ENCODE measurements at regions not wholly inside any gene's neighbourhood (a gene's known extent, or its start where the extent isn't known, plus 50 kb on each side); places are given as distances from the start of the nearest gene placed in this dataset.

DNA sequence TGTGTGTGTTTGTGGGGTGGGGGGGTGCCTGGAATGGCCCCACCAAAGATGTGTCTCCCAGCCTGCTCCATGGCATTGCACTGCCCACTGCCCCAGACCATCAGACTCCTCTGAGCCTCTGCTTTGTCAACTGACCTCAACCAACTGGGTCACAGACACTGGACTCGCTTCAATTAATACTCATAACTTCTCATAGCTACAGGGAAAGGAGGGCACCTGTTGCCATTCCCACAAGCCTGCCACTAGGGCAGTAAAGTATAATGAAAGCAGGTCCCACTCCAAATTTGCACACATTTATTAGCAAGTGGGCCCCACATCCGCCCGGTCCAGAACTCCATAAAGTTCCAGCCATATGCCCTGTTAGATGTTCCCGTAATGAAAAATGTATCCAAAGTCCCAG is 70.5 kb upstream of the PRDM11 start:
- FAIRE-seq, result no peak
- DNase-seq (ENCODE audit: insufficient read length, low spot score), result no peak
- TF ChIP-seq SPI1 (IDR thresholded peaks at IDR 0.05; ENCODE audit: low read depth, low read length) (no peak), TAF1 (IDR thresholded peaks at IDR 0.05; ENCODE audit: low read depth, low read length) (no peak), PAX5 (IDR thresholded peaks at IDR 0.05; ENCODE audit: insufficient read depth, low read length, severe bottlenecking) (no peak), POLR2A (IDR thresholded peaks at IDR 0.05; ENCODE audit: low read depth, low read length) (no peak), POU2F2 (IDR thresholded peaks at IDR 0.05; ENCODE audit: low read depth, low read length) (no peak), POLR2AphosphoS5 (IDR thresholded peaks at IDR 0.05; ENCODE audit: low read depth, low read length) (no peak)

GRCh38 chr11:45076761-45077160 is 69.7 kb upstream of the PRDM11 start:
- DNase-seq (ENCODE audit: insufficient read length, low spot score) (no peak), FAIRE-seq (no peak)
- no peak for TF ChIP-seq PAX5 (IDR thresholded peaks at IDR 0.05; ENCODE audit: insufficient read depth, low read length, severe bottlenecking)
- TF ChIP-seq POU2F2 (IDR thresholded peaks at IDR 0.05; ENCODE audit: low read depth, low read length), result no peak
- no peak for TF ChIP-seq POLR2A (IDR thresholded peaks at IDR 0.05; ENCODE audit: low read depth, low read length)
- TF ChIP-seq SPI1 (IDR thresholded peaks at IDR 0.05; ENCODE audit: low read depth, low read length), result no peak
- TF ChIP-seq TAF1 (IDR thresholded peaks at IDR 0.05; ENCODE audit: low read depth, low read length), result no peak
- TF ChIP-seq POLR2AphosphoS5 (IDR thresholded peaks at IDR 0.05; ENCODE audit: low read depth, low read length), result no peak

DNA sequence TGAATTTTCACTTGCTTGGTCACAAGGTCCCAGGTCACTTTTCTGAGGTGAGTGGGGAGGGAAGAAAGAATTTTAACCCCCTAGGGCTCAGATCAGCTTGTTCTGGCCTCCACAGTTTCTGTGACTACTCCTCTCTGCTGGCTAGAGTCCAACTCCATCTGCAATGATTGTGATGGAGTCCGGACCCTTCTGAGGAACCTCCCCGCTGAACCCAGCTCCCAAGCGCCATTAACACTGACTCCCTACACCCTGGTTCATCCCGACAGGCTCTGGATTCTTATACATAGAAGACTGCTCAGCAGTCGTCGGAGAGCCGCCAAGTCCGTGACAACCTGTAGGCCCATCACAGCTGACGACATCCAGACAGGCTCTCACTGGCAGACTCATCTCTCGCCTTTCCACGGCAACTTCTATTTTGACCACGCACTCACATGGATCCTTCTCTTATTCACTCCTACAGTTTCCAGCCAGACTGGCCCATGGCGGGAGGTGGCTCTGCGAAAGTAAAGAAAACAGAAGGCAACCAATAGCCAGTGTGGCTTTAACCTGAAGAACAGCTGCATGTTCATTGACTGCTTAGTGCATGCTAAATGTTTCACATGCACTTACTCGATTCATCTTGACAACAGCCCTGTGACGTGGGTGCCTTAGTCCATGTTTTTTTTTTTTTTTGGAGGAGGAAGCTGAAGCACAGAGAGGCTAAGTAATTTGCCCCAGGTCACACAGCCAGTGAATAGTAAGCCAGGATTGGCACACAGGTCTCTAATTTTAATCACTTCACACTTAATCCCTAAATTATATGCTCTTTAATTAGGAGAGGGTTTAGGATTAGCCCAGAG is 68.0 kb upstream of the PRDM11 start:
- no peak for TF ChIP-seq PAX5 (IDR thresholded peaks at IDR 0.05; ENCODE audit: insufficient read depth, low read length, severe bottlenecking)
- TF ChIP-seq TAF1 (IDR thresholded peaks at IDR 0.05; ENCODE audit: low read depth, low read length), result no peak
- TF ChIP-seq POU2F2 (IDR thresholded peaks at IDR 0.05; ENCODE audit: low read depth, low read length), result no peak
- no peak for TF ChIP-seq POLR2A (IDR thresholded peaks at IDR 0.05; ENCODE audit: low read depth, low read length)
- no peak for TF ChIP-seq SPI1 (IDR thresholded peaks at IDR 0.05; ENCODE audit: low read depth, low read length)
- TF ChIP-seq POLR2AphosphoS5 (IDR thresholded peaks at IDR 0.05; ENCODE audit: low read depth, low read length), result no peak
- FAIRE-seq (no peak), DNase-seq (ENCODE audit: insufficient read length, low spot score) (no peak)

- no peak for DNase-seq (ENCODE audit: insufficient read length, low spot score)
- FAIRE-seq, result no peak
- TF ChIP-seq SPI1 (IDR thresholded peaks at IDR 0.05; ENCODE audit: low read depth, low read length) (no peak), TAF1 (IDR thresholded peaks at IDR 0.05; ENCODE audit: low read depth, low read length) (no peak), POLR2AphosphoS5 (IDR thresholded peaks at IDR 0.05; ENCODE audit: low read depth, low read length) (no peak), POU2F2 (IDR thresholded peaks at IDR 0.05; ENCODE audit: low read depth, low read length) (no peak), PAX5 (IDR thresholded peaks at IDR 0.05; ENCODE audit: insufficient read depth, low read length, severe bottlenecking) (no peak)
Measured at GRCh38 chr11:45079075-45079444, 67.4 kb upstream of the PRDM11 start.

DNA sequence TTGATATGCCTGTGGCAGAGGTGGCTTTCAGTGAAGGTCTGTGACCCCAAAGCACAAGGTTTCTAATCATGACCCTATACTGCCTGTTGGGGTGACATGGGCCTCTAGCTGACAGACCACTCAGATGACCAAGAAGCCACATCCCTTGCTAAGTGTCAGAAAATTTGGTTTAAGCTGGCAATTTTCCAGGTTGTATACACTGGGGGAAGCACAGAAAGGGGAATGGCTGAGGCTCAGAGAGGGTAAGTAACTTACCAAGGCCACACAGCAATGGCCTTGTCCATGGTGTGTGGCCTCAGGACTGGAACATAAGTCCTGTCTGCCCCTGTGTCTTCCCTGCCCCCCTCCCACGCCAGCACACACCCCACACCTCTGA is 66.9 kb upstream of the PRDM11 start:
- FAIRE-seq, result peak; percentile 69
- TF ChIP-seq PAX5 (IDR thresholded peaks at IDR 0.05; ENCODE audit: insufficient read depth, low read length, severe bottlenecking), result no peak
- TF ChIP-seq POLR2AphosphoS5 (IDR thresholded peaks at IDR 0.05; ENCODE audit: low read depth, low read length), result no peak
- TF ChIP-seq SPI1 (IDR thresholded peaks at IDR 0.05; ENCODE audit: low read depth, low read length), result no peak
- TF ChIP-seq POU2F2 (IDR thresholded peaks at IDR 0.05; ENCODE audit: low read depth, low read length), result no peak
- TF ChIP-seq TAF1 (IDR thresholded peaks at IDR 0.05; ENCODE audit: low read depth, low read length), result no peak
- TF ChIP-seq POLR2A (IDR thresholded peaks at IDR 0.05; ENCODE audit: low read depth, low read length), result no peak

GRCh38 chr11:45079943-45080719 is 66.3 kb upstream of the PRDM11 start:
- TF ChIP-seq PAX5 (IDR thresholded peaks at IDR 0.05; ENCODE audit: insufficient read depth, low read length, severe bottlenecking), result no peak
- peak; percentile 85 for TF ChIP-seq SPI1 (IDR thresholded peaks at IDR 0.05; ENCODE audit: low read depth, low read length)
- DNase-seq (ENCODE audit: insufficient read length, low spot score), result peak; percentile 57
- peak; percentile 79 for FAIRE-seq

More for the DNA sequence above, 66.9 kb upstream of the PRDM11 start:
- no peak for DNase-seq (ENCODE audit: insufficient read length, low spot score)

DNA sequence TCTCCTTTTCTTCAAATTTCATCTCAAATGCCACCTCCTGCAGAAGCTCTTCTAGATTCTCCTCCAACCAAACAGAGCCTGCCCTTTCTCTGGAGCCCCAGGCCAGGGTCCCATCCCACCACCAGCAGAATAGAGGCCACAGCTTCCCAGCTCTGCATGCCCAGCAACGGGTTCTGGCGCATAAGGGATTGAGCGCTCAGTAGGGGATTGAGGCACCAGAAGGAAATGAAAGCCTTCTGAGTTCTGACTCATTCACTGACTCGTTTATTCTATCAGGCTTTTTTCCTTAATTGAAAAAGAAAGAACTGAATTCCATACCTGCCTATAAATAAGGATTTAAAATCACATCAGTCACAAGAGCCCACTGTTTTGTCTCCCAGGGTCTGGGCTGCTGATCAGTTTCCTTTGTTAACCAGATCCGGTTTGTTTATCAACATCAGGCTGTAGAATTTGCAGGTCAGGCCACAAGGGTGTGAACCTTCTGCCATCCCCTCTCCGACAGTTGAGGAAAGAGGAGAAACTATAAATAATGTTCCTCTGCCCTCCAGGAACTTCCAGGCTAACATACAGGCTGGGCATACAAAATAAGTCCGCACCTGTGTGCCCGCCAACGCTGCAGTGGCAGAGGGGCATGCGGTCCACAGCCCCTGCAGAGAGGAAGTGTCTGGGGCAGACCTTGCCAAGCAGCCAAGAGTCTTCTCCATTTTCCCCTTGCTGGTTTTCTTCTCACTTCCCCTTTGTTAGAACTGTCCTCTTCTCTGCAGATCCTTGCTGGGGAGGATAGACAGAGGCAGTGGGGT is 63.5 kb upstream of the PRDM11 start:
- FAIRE-seq (peak; percentile 20), DNase-seq (ENCODE audit: insufficient read length, low spot score) (no peak)

DNA sequence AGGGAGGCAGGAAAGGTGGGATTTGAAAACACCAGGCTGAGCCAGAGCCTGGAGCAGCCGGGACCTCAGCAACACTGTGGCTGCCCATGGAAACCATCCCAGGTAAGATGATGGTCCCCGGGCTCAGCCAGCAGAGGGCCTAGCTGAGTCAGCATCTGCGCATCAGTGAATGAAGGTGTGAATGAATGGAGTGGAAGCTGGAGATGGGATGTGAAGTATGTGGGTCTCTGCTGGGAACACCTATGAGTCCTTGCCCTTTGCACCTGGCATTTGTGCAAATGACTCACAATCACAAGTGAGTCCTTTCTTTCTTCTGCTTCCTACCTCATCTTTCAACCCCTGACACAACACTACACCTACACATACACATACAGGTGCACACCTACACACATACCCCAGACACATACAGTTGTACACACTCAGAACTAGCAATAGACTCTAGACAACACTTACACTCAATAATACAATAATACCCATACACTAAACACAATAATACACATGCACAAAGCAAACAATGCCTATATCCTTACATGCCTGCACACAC is 62.8 kb upstream of the PRDM11 start:
- DNase-seq (ENCODE audit: insufficient read length, low spot score) (no peak), FAIRE-seq (peak; percentile 16)
- TF ChIP-seq SPI1 (IDR thresholded peaks at IDR 0.05; ENCODE audit: low read depth, low read length) (no peak), PAX5 (IDR thresholded peaks at IDR 0.05; ENCODE audit: insufficient read depth, low read length, severe bottlenecking) (no peak), TAF1 (IDR thresholded peaks at IDR 0.05; ENCODE audit: low read depth, low read length) (no peak), POLR2AphosphoS5 (IDR thresholded peaks at IDR 0.05; ENCODE audit: low read depth, low read length) (no peak), POLR2A (IDR thresholded peaks at IDR 0.05; ENCODE audit: low read depth, low read length) (no peak), POU2F2 (IDR thresholded peaks at IDR 0.05; ENCODE audit: low read depth, low read length) (no peak)

More for the DNA sequence above, 63.5 kb upstream of the PRDM11 start:
- TF ChIP-seq PAX5 (IDR thresholded peaks at IDR 0.05; ENCODE audit: insufficient read depth, low read length, severe bottlenecking), result no peak
- peak; percentile 87 for TF ChIP-seq SPI1 (IDR thresholded peaks at IDR 0.05; ENCODE audit: low read depth, low read length)
